ENCODE measurements at regions not wholly inside any gene's neighbourhood (a gene's known extent, or its start where the extent isn't known, plus 50 kb on each side); places are given as distances from the start of the nearest gene placed in this dataset.

DNA sequence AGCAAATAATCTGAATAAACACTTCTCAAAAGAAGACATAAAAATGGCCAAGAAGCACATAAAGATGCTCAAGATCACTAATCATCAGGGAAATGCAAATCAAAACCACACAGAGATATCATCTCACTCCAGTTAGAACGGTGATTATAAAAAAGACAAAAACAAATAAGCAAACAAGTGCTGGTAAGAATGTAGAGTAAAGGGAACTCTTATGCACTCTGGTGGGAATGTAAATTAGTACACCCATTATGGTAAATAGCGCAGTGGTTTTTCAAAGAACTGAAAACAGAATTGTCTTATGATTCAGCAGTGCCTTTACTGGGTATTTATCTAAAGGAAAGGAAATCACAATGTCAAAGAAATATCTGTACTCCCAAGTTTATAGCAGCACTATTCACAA, 343.2 kb downstream of the HAPSTR1 start:
- Histone ChIP-seq H3K27me3 (ENCODE audit: insufficient read depth) (no peaks in the 10 kb centered on the region), H3K4me2 (no peak overlapping the region), H3K9me2 (ENCODE audit: insufficient read depth) (0 out of 2 replicates have a peak, but pooled peaks cover 10% of the 10 kb centered on the region), H3K79me2 (replicated peaks; ENCODE audit: insufficient read depth) (no peaks in the 10 kb centered on the region), H4K20me1 (replicated peaks; ENCODE audit: insufficient read depth) (no peaks in the 10 kb centered on the region), H3F3A (replicated peaks; ENCODE audit: low read depth) (no peaks in the 10 kb centered on the region), H3K27ac (ENCODE audit: low read depth) (no peak overlapping the region), H2AFZ (no peak overlapping the region), H3K36me3 (ENCODE audit: insufficient read depth) (no peaks in the 10 kb centered on the region), H3K4me1 (ENCODE audit: insufficient read depth) (peaks cover 7% of the 10 kb centered on the region; the same call in 1 of the 2 replicates), H3K4me3 (no peak overlapping the region)
- TF ChIP-seq ZNF331 (CRISPR knock-in tag; IDR thresholded peaks at IDR 0.05; ENCODE audit: low read depth) (no peak), NANOG (IDR thresholded peaks at IDR 0.05; ENCODE audit: borderline replicate concordance) (no peak), POLR2AphosphoS5 (IDR thresholded peaks at IDR 0.05; ENCODE audit: low read depth) (no peak), STAT1 (IDR thresholded peaks at IDR 0.05; ENCODE audit: unreplicated experiment) (no peak), JUNB (IDR thresholded peaks at IDR 0.05; ENCODE audit: unreplicated experiment) (no peak), EZH2phosphoT487 (IDR thresholded peaks at IDR 0.05; ENCODE audit: unreplicated experiment) (no peak), EZH2 (IDR thresholded peaks at IDR 0.05; ENCODE audit: low read depth, unreplicated experiment) (no peak), CREB1 (CRISPR knock-in tag; IDR thresholded peaks at IDR 0.05; ENCODE audit: low read depth) (no peak), ZNF114 (CRISPR knock-in tag; IDR thresholded peaks at IDR 0.05) (no peak)
- TF ChIP-seq, protein P1, sequence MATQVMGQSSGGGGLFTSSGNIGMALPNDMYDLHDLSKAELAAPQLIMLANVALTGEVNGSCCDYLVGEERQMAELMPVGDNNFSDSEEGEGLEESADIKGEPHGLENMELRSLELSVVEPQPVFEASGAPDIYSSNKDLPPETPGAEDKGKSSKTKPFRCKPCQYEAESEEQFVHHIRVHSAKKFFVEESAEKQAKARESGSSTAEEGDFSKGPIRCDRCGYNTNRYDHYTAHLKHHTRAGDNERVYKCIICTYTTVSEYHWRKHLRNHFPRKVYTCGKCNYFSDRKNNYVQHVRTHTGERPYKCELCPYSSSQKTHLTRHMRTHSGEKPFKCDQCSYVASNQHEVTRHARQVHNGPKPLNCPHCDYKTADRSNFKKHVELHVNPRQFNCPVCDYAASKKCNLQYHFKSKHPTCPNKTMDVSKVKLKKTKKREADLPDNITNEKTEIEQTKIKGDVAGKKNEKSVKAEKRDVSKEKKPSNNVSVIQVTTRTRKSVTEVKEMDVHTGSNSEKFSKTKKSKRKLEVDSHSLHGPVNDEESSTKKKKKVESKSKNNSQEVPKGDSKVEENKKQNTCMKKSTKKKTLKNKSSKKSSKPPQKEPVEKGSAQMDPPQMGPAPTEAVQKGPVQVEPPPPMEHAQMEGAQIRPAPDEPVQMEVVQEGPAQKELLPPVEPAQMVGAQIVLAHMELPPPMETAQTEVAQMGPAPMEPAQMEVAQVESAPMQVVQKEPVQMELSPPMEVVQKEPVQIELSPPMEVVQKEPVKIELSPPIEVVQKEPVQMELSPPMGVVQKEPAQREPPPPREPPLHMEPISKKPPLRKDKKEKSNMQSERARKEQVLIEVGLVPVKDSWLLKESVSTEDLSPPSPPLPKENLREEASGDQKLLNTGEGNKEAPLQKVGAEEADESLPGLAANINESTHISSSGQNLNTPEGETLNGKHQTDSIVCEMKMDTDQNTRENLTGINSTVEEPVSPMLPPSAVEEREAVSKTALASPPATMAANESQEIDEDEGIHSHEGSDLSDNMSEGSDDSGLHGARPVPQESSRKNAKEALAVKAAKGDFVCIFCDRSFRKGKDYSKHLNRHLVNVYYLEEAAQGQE (IDR thresholded peaks at IDR 0.05; ENCODE audit: unreplicated experiment), result no peak
- TF ChIP-seq, protein P2, sequence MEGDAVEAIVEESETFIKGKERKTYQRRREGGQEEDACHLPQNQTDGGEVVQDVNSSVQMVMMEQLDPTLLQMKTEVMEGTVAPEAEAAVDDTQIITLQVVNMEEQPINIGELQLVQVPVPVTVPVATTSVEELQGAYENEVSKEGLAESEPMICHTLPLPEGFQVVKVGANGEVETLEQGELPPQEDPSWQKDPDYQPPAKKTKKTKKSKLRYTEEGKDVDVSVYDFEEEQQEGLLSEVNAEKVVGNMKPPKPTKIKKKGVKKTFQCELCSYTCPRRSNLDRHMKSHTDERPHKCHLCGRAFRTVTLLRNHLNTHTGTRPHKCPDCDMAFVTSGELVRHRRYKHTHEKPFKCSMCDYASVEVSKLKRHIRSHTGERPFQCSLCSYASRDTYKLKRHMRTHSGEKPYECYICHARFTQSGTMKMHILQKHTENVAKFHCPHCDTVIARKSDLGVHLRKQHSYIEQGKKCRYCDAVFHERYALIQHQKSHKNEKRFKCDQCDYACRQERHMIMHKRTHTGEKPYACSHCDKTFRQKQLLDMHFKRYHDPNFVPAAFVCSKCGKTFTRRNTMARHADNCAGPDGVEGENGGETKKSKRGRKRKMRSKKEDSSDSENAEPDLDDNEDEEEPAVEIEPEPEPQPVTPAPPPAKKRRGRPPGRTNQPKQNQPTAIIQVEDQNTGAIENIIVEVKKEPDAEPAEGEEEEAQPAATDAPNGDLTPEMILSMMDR (conservative IDR thresholded peaks at IDR 0.05; ENCODE audit: low read depth in 2 of 2), result no peak
- TF ChIP-seq, protein P3, sequence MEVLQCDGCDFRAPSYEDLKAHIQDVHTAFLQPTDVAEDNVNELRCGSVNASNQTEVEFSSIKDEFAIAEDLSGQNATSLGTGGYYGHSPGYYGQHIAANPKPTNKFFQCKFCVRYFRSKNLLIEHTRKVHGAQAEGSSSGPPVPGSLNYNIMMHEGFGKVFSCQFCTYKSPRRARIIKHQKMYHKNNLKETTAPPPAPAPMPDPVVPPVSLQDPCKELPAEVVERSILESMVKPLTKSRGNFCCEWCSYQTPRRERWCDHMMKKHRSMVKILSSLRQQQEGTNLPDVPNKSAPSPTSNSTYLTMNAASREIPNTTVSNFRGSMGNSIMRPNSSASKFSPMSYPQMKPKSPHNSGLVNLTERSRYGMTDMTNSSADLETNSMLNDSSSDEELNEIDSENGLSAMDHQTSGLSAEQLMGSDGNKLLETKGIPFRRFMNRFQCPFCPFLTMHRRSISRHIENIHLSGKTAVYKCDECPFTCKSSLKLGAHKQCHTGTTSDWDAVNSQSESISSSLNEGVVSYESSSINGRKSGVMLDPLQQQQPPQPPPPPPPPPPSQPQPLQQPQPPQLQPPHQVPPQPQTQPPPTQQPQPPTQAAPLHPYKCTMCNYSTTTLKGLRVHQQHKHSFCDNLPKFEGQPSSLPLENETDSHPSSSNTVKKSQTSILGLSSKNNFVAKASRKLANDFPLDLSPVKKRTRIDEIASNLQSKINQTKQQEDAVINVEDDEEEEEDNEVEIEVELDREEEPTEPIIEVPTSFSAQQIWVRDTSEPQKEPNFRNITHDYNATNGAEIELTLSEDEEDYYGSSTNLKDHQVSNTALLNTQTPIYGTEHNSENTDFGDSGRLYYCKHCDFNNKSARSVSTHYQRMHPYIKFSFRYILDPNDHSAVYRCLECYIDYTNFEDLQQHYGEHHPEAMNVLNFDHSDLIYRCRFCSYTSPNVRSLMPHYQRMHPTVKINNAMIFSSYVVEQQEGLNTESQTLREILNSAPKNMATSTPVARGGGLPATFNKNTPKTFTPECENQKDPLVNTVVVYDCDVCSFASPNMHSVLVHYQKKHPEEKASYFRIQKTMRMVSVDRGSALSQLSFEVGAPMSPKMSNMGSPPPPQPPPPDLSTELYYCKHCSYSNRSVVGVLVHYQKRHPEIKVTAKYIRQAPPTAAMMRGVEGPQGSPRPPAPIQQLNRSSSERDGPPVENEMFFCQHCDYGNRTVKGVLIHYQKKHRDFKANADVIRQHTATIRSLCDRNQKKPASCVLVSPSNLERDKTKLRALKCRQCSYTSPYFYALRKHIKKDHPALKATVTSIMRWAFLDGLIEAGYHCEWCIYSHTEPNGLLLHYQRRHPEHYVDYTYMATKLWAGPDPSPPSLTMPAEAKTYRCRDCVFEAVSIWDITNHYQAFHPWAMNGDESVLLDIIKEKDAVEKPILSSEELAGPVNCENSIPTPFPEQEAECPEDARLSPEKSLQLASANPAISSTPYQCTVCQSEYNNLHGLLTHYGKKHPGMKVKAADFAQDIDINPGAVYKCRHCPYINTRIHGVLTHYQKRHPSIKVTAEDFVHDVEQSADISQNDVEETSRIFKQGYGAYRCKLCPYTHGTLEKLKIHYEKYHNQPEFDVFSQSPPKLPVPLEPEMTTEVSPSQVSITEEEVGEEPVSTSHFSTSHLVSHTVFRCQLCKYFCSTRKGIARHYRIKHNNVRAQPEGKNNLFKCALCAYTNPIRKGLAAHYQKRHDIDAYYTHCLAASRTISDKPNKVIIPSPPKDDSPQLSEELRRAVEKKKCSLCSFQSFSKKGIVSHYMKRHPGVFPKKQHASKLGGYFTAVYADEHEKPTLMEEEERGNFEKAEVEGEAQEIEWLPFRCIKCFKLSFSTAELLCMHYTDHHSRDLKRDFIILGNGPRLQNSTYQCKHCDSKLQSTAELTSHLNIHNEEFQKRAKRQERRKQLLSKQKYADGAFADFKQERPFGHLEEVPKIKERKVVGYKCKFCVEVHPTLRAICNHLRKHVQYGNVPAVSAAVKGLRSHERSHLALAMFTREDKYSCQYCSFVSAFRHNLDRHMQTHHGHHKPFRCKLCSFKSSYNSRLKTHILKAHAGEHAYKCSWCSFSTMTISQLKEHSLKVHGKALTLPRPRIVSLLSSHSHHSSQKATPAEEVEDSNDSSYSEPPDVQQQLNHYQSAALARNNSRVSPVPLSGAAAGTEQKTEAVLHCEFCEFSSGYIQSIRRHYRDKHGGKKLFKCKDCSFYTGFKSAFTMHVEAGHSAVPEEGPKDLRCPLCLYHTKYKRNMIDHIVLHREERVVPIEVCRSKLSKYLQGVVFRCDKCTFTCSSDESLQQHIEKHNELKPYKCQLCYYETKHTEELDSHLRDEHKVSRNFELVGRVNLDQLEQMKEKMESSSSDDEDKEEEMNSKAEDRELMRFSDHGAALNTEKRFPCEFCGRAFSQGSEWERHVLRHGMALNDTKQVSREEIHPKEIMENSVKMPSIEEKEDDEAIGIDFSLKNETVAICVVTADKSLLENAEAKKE (CRISPR knock-in tag; IDR thresholded peaks at IDR 0.05), result no peak
- TF ChIP-seq, protein P4, sequence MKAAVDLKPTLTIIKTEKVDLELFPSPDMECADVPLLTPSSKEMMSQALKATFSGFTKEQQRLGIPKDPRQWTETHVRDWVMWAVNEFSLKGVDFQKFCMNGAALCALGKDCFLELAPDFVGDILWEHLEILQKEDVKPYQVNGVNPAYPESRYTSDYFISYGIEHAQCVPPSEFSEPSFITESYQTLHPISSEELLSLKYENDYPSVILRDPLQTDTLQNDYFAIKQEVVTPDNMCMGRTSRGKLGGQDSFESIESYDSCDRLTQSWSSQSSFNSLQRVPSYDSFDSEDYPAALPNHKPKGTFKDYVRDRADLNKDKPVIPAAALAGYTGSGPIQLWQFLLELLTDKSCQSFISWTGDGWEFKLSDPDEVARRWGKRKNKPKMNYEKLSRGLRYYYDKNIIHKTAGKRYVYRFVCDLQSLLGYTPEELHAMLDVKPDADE (IDR thresholded peaks at IDR 0.05), result no peak
- no peak overlapping the region for H3K27ac Mint-ChIP-seq
- H3K4me3 Mint-ChIP-seq, result no peak overlapping the region
- H3K36me3 Mint-ChIP-seq (ENCODE audit: low read depth), result peaks cover 15% of the 10 kb centered on the region; the same call in 2 of the 3 replicates
- no peak for DNase-seq (ENCODE audit: low spot score)
- H3K9me3 Mint-ChIP-seq, result peaks cover 24% of the 10 kb centered on the region
- peaks cover 6% of the 10 kb centered on the region for H3K4me1 Mint-ChIP-seq
- peaks cover 3% of the 10 kb centered on the region for H3K27me3 Mint-ChIP-seq (ENCODE audit: insufficient read depth, low read depth, poor library complexity)
- ATAC-seq, result no peak
